CD4-positive, alpha-beta T cell (primary cell): ENCODE measurements at regions not wholly inside any gene's neighbourhood (a gene's known extent, or its start where the extent isn't known, plus 50 kb on each side); places are given as distances from the start of the nearest gene placed in this dataset.

ENCODE experiments used
- ATAC-seq: fragments of 200-7000 bp; cut with Tn5 transposase; one replicate; pipeline ENCODE4 v1.10.0; 2022; ENCODE audit warnings: mild to moderate bottlenecking; ENCODE audit not compliant: poor library complexity
- CTCF ChIA-PET: fragments of 350-600 bp; sonication (Branson Sonifier 250); formaldehyde crosslinking; loops from one replicate; lab custom pipeline; 2021; ENCODE audit warnings: antibody characterized with exemption, inconsistent platforms; lab: Charles Lee
- POLR2A ChIA-PET: fragments of 350-600 bp; sonication (Branson Sonifier 250); formaldehyde crosslinking; loops from one replicate; lab custom pipeline; 2021; ENCODE audit warnings: antibody characterized with exemption, inconsistent platforms; lab: Charles Lee
- DNase-seq, 14 experiments: peaks; one replicate each; pipeline ENCODE4 v3.0.0-alpha.2; 2013 to 2020; ENCODE audit warnings: mixed read lengths in 2 of 14
- H3K27ac ChIP-seq, 2 donors: one replicate each; pipeline versions ENCODE4 v1.5.1 to v1.7.0; 2013; ENCODE audit warnings: low read length in 2 of 2, low read depth in 1 of 2, mild to moderate bottlenecking in 1 of 2
- H3K27me3 ChIP-seq, 2 experiments: 1 replicate in 1 of 2; 2 replicates in 1 of 2; pipeline versions ENCODE4 v1.6.1 to v1.7.0; 2013; ENCODE audit warnings: low read length in 2 of 2, control low read depth in 1 of 2, mild to moderate bottlenecking in 1 of 2, moderate library complexity in 1 of 2; ENCODE audit not compliant: insufficient read depth in 2 of 2, control insufficient read depth in 1 of 2
- H3K36me3 ChIP-seq: one replicate; pipeline ENCODE4 v1.6.1; 2013; ENCODE audit warnings: low read length, control low read depth; ENCODE audit not compliant: insufficient read depth
- H3K4me1 ChIP-seq: one replicate; pipeline ENCODE4 v1.6.1; 2013; ENCODE audit warnings: low read length, control low read depth; ENCODE audit not compliant: insufficient read depth
- H3K4me3 ChIP-seq: one replicate; pipeline ENCODE4 v1.5.1; 2013; ENCODE audit warnings: mild to moderate bottlenecking, low read length, moderate library complexity
- H3K9me3 ChIP-seq, 2 experiments: 1 replicate in 1 of 2; 2 replicates in 1 of 2; pipeline versions ENCODE4 v1.6.1 to v1.7.0; 2013; ENCODE audit warnings: low read length in 2 of 2, mild to moderate bottlenecking in 2 of 2, control low read depth in 1 of 2, moderate library complexity in 1 of 2; ENCODE audit not compliant: control insufficient read depth in 1 of 2, insufficient read depth in 1 of 2
- H3K27ac Mint-ChIP-seq: one replicate; pipeline ENCODE4 v1.8.0; 2020; ENCODE audit warnings: mixed read lengths
- H3K27me3 Mint-ChIP-seq: one replicate; pipeline ENCODE4 v1.8.0; 2021; ENCODE audit warnings: mixed read lengths
- H3K36me3 Mint-ChIP-seq: one replicate; pipeline ENCODE4 v1.8.0; 2021; ENCODE audit warnings: low read depth, mixed read lengths
- H3K4me1 Mint-ChIP-seq: one replicate; pipeline ENCODE4 v1.8.0; 2021; ENCODE audit warnings: low read depth, mixed read lengths
- H3K4me3 Mint-ChIP-seq: one replicate; pipeline ENCODE4 v1.8.0; 2020; ENCODE audit warnings: mild to moderate bottlenecking, mixed read lengths
- H3K9me3 Mint-ChIP-seq: one replicate; pipeline ENCODE4 v1.8.0; 2020; ENCODE audit warnings: mixed read lengths
- intact Hi-C, 2 experiments: fragments of 100-400 bp; cut with DNase I in 1 of 2; cut with micrococcal nuclease in 1 of 2; formaldehyde crosslinking; loops; one replicate each; pipeline versions ENCODE4 v1.15.1 to v1.9.0; 2023 to 2025; cut with DNase I, micrococcal nuclease
- TF ChIP-seq, protein P1 (sequence below): fragments of 200-600 bp; IDR thresholded peaks from one replicate; pipeline ENCODE4 v1.8.0; 2022; ENCODE audit warnings: antibody characterized with exemption, mild to moderate bottlenecking

DNA sequence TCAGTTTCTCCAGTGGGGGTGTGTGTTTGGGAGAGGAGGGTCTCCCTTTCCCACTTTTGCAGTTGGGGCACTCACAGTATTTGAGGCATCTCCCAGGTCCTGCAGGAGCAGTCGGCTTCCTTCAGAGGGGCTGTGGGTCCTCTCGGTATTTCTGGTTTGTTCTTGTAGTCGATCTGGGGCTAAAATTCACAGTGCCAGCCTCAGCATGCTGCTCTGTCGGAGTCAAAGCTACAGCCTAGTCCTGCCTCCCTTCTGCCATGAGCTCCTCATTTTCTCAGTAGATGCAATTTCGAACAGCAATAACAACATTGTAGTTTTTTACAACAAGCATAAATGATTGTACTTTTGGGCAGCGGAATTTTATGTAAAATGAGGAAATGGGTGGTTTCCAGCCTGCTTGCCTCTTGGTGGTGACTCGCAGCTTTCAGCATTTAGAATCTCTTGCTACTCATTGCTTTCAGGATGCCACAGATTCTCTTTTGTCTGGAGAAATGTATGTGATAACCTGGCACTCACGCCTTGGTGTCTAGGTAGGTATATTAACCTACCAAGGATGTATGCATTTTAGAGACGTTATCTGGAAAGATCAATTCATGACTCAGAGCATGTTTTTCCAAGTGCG lies 82.4 kb upstream of the C21orf91 start:
- DNase-seq (no peak), ATAC-seq (no peak)
- H3K4me3 ChIP-seq, result no peak overlapping the region
- H3K9me3 ChIP-seq, result peaks cover 0 to 3% of the 10 kb centered on the region in 2 experiments
- Mint-ChIP-seq H3K36me3 (no peaks in the 10 kb centered on the region), H3K4me3 (no peak overlapping the region), H3K27me3 (no peaks in the 10 kb centered on the region), H3K27ac (no peak overlapping the region), H3K4me1 (peaks cover 9% of the 10 kb centered on the region), H3K9me3 (no peaks in the 10 kb centered on the region)
- H3K4me1 ChIP-seq, result no peaks in the 10 kb centered on the region
- no peaks in the 10 kb centered on the region for H3K36me3 ChIP-seq
- H3K27me3 ChIP-seq, result no peaks in the 10 kb centered on the region
- TF ChIP-seq, protein P1, sequence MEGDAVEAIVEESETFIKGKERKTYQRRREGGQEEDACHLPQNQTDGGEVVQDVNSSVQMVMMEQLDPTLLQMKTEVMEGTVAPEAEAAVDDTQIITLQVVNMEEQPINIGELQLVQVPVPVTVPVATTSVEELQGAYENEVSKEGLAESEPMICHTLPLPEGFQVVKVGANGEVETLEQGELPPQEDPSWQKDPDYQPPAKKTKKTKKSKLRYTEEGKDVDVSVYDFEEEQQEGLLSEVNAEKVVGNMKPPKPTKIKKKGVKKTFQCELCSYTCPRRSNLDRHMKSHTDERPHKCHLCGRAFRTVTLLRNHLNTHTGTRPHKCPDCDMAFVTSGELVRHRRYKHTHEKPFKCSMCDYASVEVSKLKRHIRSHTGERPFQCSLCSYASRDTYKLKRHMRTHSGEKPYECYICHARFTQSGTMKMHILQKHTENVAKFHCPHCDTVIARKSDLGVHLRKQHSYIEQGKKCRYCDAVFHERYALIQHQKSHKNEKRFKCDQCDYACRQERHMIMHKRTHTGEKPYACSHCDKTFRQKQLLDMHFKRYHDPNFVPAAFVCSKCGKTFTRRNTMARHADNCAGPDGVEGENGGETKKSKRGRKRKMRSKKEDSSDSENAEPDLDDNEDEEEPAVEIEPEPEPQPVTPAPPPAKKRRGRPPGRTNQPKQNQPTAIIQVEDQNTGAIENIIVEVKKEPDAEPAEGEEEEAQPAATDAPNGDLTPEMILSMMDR, result no peak
- CTCF ChIA-PET, result interaction anchor here (2.2 kb wide), 1 partner anchor 222 kb away, joined by 6 read pairs; no protein-coding TSS in a partner anchor
- H3K27ac ChIP-seq, result no peak overlapping the region
- intact Hi-C loops, result loop anchor here (5.0 to 10.0 kb wide), 3 partner anchors 79 to 517 kb away; partner anchors contain the start of gene C21orf91 (in 1 of the 2)
- POLR2A ChIA-PET, result no interaction called here

GRCh38 chr21:17900990-17901385 lies 81.8 kb upstream of the C21orf91 start:
- no peak overlapping the region for H3K27ac Mint-ChIP-seq
- Histone ChIP-seq H3K9me3 (peaks cover 0 to 3% of the 10 kb centered on the region in 2 experiments), H3K4me3 (no peak overlapping the region), H3K27me3 (no peaks in the 10 kb centered on the region), H3K27ac (no peak overlapping the region), H3K4me1 (no peaks in the 10 kb centered on the region), H3K36me3 (no peaks in the 10 kb centered on the region)
- intact Hi-C loops, result loop anchor here (5.0 to 10.0 kb wide), 3 partner anchors 79 to 516 kb away; partner anchors contain the start of gene C21orf91 (in 1 of the 2)
- TF ChIP-seq, protein P1, result no peak
- H3K36me3 Mint-ChIP-seq, result no peaks in the 10 kb centered on the region
- ChIA-PET CTCF (interaction anchor here (2.2 kb wide), 1 partner anchor 221 kb away, joined by 6 read pairs; no protein-coding TSS in a partner anchor), POLR2A (no interaction called here)
- no peaks in the 10 kb centered on the region for H3K9me3 Mint-ChIP-seq
- H3K4me1 Mint-ChIP-seq, result peaks cover 9% of the 10 kb centered on the region
- no peaks in the 10 kb centered on the region for H3K27me3 Mint-ChIP-seq
- H3K4me3 Mint-ChIP-seq, result no peak overlapping the region
- ATAC-seq, result no peak
- no peak for DNase-seq

- H3K27ac ChIP-seq, result no peak overlapping the region
- H3K36me3 ChIP-seq, result no peaks in the 10 kb centered on the region
- peaks cover 0 to 3% of the 10 kb centered on the region in 2 experiments for H3K9me3 ChIP-seq
- no peaks in the 10 kb centered on the region for H3K27me3 ChIP-seq
- no peak for ATAC-seq
- no peaks in the 10 kb centered on the region for H3K27me3 Mint-ChIP-seq
- H3K4me3 ChIP-seq, result no peak overlapping the region
- H3K27ac Mint-ChIP-seq, result no peak overlapping the region
- TF ChIP-seq, protein P1, result no peak
- no peaks in the 10 kb centered on the region for H3K9me3 Mint-ChIP-seq
- no peak for DNase-seq
- CTCF ChIA-PET, result interaction anchor here (2.2 kb wide), 1 partner anchor 221 kb away, joined by 6 read pairs; no protein-coding TSS in a partner anchor
- no peak overlapping the region for H3K4me3 Mint-ChIP-seq
- peaks cover 9% of the 10 kb centered on the region for H3K4me1 Mint-ChIP-seq
- intact Hi-C loops, result loop anchor here (5.0 to 10.0 kb wide), 3 partner anchors 78 to 516 kb away; partner anchors contain the start of gene C21orf91 (in 1 of the 2)
- H3K36me3 Mint-ChIP-seq, result no peaks in the 10 kb centered on the region
- POLR2A ChIA-PET, result no interaction called here
- H3K4me1 ChIP-seq, result no peaks in the 10 kb centered on the region
These were observed 81.3 kb upstream of the C21orf91 start for GRCh38 chr21:17900281-17900989.
